Astrocyte of the spinal cord (primary cell): ENCODE measurements at regions not wholly inside any gene's neighbourhood (a gene's known extent, or its start where the extent isn't known, plus 50 kb on each side); places are given as distances from the start of the nearest gene placed in this dataset.

Source experiments
- DNase-seq: peaks from one replicate; pipeline ENCODE4 v3.0.0; 2011; ENCODE audit warnings: low read depth, low spot score
- H3K4me3 ChIP-seq: 2 replicates; pipeline ENCODE4 v1.5.1; 2011; ENCODE audit warnings: low read depth, mild to moderate bottlenecking, low read length, moderate library complexity
- in situ Hi-C: cut with HindIII; loops from 2 replicates; pipeline ENCODE4 v1.10.0; 2017; ENCODE audit warnings: low sequenced_read_pairs
- TF ChIP-seq, protein P1 (sequence below): IDR thresholded peaks from 2 replicates; pipeline ENCODE4 v1.5.1; 2012; ENCODE audit warnings: low read depth, mild to moderate bottlenecking, low read length, inconsistent platforms

- DNase-seq = no peak
- TF ChIP-seq, protein P1, sequence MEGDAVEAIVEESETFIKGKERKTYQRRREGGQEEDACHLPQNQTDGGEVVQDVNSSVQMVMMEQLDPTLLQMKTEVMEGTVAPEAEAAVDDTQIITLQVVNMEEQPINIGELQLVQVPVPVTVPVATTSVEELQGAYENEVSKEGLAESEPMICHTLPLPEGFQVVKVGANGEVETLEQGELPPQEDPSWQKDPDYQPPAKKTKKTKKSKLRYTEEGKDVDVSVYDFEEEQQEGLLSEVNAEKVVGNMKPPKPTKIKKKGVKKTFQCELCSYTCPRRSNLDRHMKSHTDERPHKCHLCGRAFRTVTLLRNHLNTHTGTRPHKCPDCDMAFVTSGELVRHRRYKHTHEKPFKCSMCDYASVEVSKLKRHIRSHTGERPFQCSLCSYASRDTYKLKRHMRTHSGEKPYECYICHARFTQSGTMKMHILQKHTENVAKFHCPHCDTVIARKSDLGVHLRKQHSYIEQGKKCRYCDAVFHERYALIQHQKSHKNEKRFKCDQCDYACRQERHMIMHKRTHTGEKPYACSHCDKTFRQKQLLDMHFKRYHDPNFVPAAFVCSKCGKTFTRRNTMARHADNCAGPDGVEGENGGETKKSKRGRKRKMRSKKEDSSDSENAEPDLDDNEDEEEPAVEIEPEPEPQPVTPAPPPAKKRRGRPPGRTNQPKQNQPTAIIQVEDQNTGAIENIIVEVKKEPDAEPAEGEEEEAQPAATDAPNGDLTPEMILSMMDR = peak; percentile 5
- H3K4me3 ChIP-seq = no peak overlapping the region
- in situ Hi-C loops = no loop called here
Observed at GRCh38 chr4:81375745-81376144, 96.0 kb downstream of the RASGEF1B start.

DNA sequence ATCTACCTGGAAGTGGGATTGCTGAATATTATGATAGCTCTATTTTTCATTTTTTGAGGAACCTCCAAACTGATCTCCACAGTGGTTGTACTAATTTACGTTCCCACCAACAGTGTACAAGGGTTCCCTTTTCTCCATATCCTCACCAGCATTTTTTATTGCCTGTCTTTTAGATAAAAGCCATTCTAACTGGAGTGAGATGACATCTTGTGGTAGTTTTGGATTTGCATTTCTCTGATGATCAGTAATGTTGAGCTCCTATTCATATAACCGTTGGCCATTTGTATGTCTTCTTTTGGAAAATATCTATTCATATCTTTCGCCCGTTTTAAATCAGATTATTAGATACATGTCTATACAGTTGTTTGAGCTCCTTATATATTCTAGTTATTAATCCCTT is 101.8 kb downstream of the RASGEF1B start:
- H3K4me3 ChIP-seq = no peak overlapping the region
- in situ Hi-C loops = no loop called here
- TF ChIP-seq, protein P1 = no peak
- DNase-seq = no peak

DNA sequence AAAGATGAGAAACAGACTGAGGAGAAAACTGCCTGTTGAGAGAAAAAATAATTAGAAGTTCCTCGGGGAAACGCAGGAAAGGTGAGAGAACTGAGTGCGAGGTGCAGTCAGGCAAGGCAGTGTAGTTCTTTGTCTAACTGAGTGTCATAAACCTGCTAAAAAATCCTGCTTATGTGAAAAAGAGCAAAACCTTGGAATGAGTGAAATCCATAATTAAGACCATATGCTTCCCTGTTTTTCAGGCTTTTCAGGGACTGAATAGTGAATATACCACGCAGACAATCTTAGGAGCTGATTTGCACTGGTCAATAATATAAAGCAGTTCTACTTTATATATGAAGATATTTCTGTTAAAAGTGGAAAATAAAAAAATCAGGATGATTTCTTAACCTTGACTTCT is 104.9 kb downstream of the RASGEF1B start:
- DNase-seq = no peak
- H3K4me3 ChIP-seq = no peak overlapping the region
- TF ChIP-seq, protein P1 = no peak
- in situ Hi-C loops = no loop called here

GRCh38 chr4:81360737-81361136 is 111.0 kb downstream of the RASGEF1B start:
- no peak for DNase-seq
- in situ Hi-C loops = no loop called here
- TF ChIP-seq, protein P1 = no peak
- no peak overlapping the region for H3K4me3 ChIP-seq

- TF ChIP-seq, protein P1 = no peak
- no peak for DNase-seq
- in situ Hi-C loops = no loop called here
- no peak overlapping the region for H3K4me3 ChIP-seq
Observed at GRCh38 chr4:81359207-81359606, 112.5 kb downstream of the RASGEF1B start.

GRCh38 chr4:81358154-81358553 is 113.6 kb downstream of the RASGEF1B start:
- TF ChIP-seq, protein P1 = no peak

DNA sequence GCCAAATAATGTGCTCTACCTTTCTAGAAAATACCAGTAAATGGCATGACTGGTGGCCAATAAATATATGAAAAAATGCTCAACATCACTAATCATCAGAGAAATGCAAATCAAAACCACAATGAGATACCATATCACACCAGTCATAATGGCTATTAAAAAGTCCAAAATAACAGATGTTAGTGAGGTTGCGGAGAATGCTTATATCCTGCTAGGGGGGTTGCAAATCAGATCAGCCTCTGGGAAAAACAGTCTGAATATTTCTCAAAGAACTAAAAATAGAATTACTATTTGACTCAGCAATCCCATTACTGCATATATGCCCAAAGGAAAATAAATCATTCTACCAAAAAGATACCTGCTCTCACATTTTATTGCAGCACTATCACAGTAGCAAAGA is 115.1 kb downstream of the RASGEF1B start:
- TF ChIP-seq, protein P1 = no peak
- no peak overlapping the region for H3K4me3 ChIP-seq
- in situ Hi-C loops = no loop called here
- DNase-seq = no peak

More at GRCh38 chr4:81358154-81358553, 113.6 kb downstream of the RASGEF1B start:
- in situ Hi-C loops = no loop called here
- no peak for DNase-seq
- H3K4me3 ChIP-seq = no peak overlapping the region
